Superior temporal gyrus (tissue), 1 donor: ENCODE measurements at regions not wholly inside any gene's neighbourhood (a gene's known extent, or its start where the extent isn't known, plus 50 kb on each side); places are given as distances from the start of the nearest gene placed in this dataset.

Source experiments
- DNase-seq: peaks from one replicate; pipeline ENCODE4 v3.0.0-alpha.2; 2016; ENCODE audit errors: extremely low spot score

GRCh38 chr7:112882991-112883390 is 92.8 kb upstream of the TMEM168 start:
- no peak for DNase-seq

GRCh38 chr7:112882511-112882910 is 92.3 kb upstream of the TMEM168 start:
- DNase-seq, result no peak

- DNase-seq, result no peak
These were observed 91.8 kb upstream of the TMEM168 start for GRCh38 chr7:112882022-112882421.

GRCh38 chr7:112880818-112881418 is 90.7 kb upstream of the TMEM168 start:
- no peak for DNase-seq

GRCh38 chr7:112877691-112878460 is 87.7 kb upstream of the TMEM168 start:
- DNase-seq, result no peak

GRCh38 chr7:112876877-112877276 is 86.7 kb upstream of the TMEM168 start:
- DNase-seq, result no peak

GRCh38 chr7:112874909-112875308 is 84.7 kb upstream of the TMEM168 start:
- no peak for DNase-seq

- DNase-seq, result no peak
These were observed 83.8 kb upstream of the TMEM168 start for GRCh38 chr7:112873831-112874553.

- no peak for DNase-seq
These were observed 79.0 kb upstream of the TMEM168 start for GRCh38 chr7:112869111-112869774.

GRCh38 chr7:112868609-112869008 is 78.4 kb upstream of the TMEM168 start:
- no peak for DNase-seq

GRCh38 chr7:112866424-112866823 is 76.2 kb upstream of the TMEM168 start:
- DNase-seq, result no peak

- no peak for DNase-seq
These were observed 74.2 kb upstream of the TMEM168 start for GRCh38 chr7:112864380-112864779.

- DNase-seq, result no peak
These were observed 68.6 kb upstream of the TMEM168 start for GRCh38 chr7:112858838-112859237.

GRCh38 chr7:112855227-112855626 is 65.0 kb upstream of the TMEM168 start:
- no peak for DNase-seq

- no peak for DNase-seq
These were observed 64.0 kb upstream of the TMEM168 start for GRCh38 chr7:112854169-112854568.

GRCh38 chr7:112853422-112853821 is 63.2 kb upstream of the TMEM168 start:
- DNase-seq, result no peak

- DNase-seq, result no peak
These were observed 53.0 kb upstream of the TMEM168 start for GRCh38 chr7:112843151-112843550.
